Lower leg skin (tissue), 3 donors: ENCODE measurements at regions not wholly inside any gene's neighbourhood (a gene's known extent, or its start where the extent isn't known, plus 50 kb on each side); places are given as distances from the start of the nearest gene placed in this dataset.

ENCODE experiments used
- CTCF ChIP-seq, 3 donors: fragments of 450-650 bp; IDR thresholded peaks; one replicate each; pipeline ENCODE4 v1.5.1; 2016; ENCODE audit warnings: antibody characterized with exemption in 3 of 3, mild to moderate bottlenecking in 3 of 3, moderate library complexity in 2 of 3
- POLR2A ChIP-seq, 2 donors: fragments of 450-650 bp; IDR thresholded peaks; one replicate each; pipeline ENCODE4 v1.6.1; 2016 to 2017; ENCODE audit warnings: antibody characterized with exemption in 2 of 2, mild to moderate bottlenecking in 1 of 2, moderate library complexity in 1 of 2

- TF ChIP-seq CTCF (IDR thresholded peaks at IDR 0.05) (no peak), POLR2A (IDR thresholded peaks at IDR 0.05) (no peak)
Observed at GRCh38 chr13:107330484-107330883, 762.5 kb upstream of the ARGLU1 start.
